Keratinocyte (primary cell): ENCODE measurements at regions not wholly inside any gene's neighbourhood (a gene's known extent, or its start where the extent isn't known, plus 50 kb on each side); places are given as distances from the start of the nearest gene placed in this dataset.

ENCODE experiments used
- CTCF ChIP-seq, 3 experiments: IDR thresholded peaks in 1 of 3; conservative IDR thresholded peaks in 1 of 3; optimal IDR thresholded peaks in 1 of 3; 2 replicates in 2 of 3; 3 replicates in 1 of 3; pipeline versions ENCODE3 to v1.5.1; 2011; ENCODE audit warnings: low read length in 3 of 3, mild to moderate bottlenecking in 3 of 3, moderate library complexity in 2 of 3, control low read depth in 1 of 3, inconsistent platforms in 1 of 3; ENCODE audit not compliant: insufficient read depth in 2 of 3; ENCODE audit errors: extremely low read depth in 1 of 3
- EZH2 ChIP-seq: IDR thresholded peaks from one replicate; pipeline ENCODE4 v1.6.1; 2012; ENCODE audit warnings: inconsistent platforms, mild to moderate bottlenecking, low read length, moderate library complexity

- no peak for TF ChIP-seq CTCF (optimal IDR thresholded peaks at IDR 0.05 in 1 of 3, IDR thresholded peaks at IDR 0.05 in 1 of 3, conservative IDR thresholded peaks at IDR 0.05 in 1 of 3; ENCODE audit: extremely low read depth in 1 of 3, insufficient read depth in 2 of 3, low read length in 3 of 3)
- TF ChIP-seq EZH2, result no peak
Measured at GRCh38 chr7:54663186-54663585, 95.8 kb downstream of the SEC61G start.
